Suprapubic skin (tissue), 4 donors: ENCODE measurements at regions not wholly inside any gene's neighbourhood (a gene's known extent, or its start where the extent isn't known, plus 50 kb on each side); places are given as distances from the start of the nearest gene placed in this dataset.

ENCODE experiments used
- DNase-seq, 2 donors: peaks; one replicate each; pipeline ENCODE4 v3.0.0-alpha.2; 2019; ENCODE audit warnings: low spot score in 2 of 2
- H3K27ac ChIP-seq: fragments of 200-600 bp; sonication (generic); one replicate; pipeline ENCODE4 v1.5.1; 2019
- H3K27me3 ChIP-seq: fragments of 200-600 bp; sonication (generic); one replicate; pipeline ENCODE4 v1.5.1; 2019
- H3K36me3 ChIP-seq: fragments of 200-600 bp; sonication (generic); one replicate; pipeline ENCODE4 v1.5.1; 2019
- H3K4me1 ChIP-seq: fragments of 200-600 bp; sonication (generic); one replicate; pipeline ENCODE4 v1.5.1; 2019
- H3K4me3 ChIP-seq: fragments of 200-600 bp; sonication (generic); one replicate; pipeline ENCODE4 v1.5.1; 2019; ENCODE audit warnings: mild to moderate bottlenecking
- H3K9me3 ChIP-seq: fragments of 200-600 bp; sonication (generic); one replicate; pipeline ENCODE4 v1.5.1; 2019
- EP300 ChIP-seq: sonication (generic); formaldehyde crosslinking; IDR thresholded peaks from one replicate; pipeline ENCODE4 v1.6.1; 2017; ENCODE audit warnings: antibody characterized with exemption
- POLR2A ChIP-seq, 2 donors: fragments of 450-650 bp; IDR thresholded peaks; one replicate each; pipeline ENCODE4 v1.6.1; 2017; ENCODE audit warnings: antibody characterized with exemption in 2 of 2, mild to moderate bottlenecking in 2 of 2, moderate library complexity in 2 of 2
- POLR2AphosphoS5 ChIP-seq, 3 donors: sonication (generic); formaldehyde crosslinking; IDR thresholded peaks; one replicate each; pipeline ENCODE4 v1.6.1; 2017; ENCODE audit warnings: antibody characterized with exemption in 3 of 3
- WGBS: methylation state at CpG from one replicate; pipeline ENCODE4 v1.1.5; 2018; 5-methylcytosine and 5-hydroxymethylcytosine counted together
- TF ChIP-seq, protein P1 (sequence below), 2 donors: fragments of 200-600 bp in 1 of 2; fragments of 450-650 bp in 1 of 2; sonication (generic) in 1 of 2; IDR thresholded peaks; one replicate each; pipeline ENCODE4 v1.5.1; 2016 to 2019; ENCODE audit warnings: antibody characterized with exemption in 2 of 2, mild to moderate bottlenecking in 1 of 2, moderate library complexity in 1 of 2

DNA sequence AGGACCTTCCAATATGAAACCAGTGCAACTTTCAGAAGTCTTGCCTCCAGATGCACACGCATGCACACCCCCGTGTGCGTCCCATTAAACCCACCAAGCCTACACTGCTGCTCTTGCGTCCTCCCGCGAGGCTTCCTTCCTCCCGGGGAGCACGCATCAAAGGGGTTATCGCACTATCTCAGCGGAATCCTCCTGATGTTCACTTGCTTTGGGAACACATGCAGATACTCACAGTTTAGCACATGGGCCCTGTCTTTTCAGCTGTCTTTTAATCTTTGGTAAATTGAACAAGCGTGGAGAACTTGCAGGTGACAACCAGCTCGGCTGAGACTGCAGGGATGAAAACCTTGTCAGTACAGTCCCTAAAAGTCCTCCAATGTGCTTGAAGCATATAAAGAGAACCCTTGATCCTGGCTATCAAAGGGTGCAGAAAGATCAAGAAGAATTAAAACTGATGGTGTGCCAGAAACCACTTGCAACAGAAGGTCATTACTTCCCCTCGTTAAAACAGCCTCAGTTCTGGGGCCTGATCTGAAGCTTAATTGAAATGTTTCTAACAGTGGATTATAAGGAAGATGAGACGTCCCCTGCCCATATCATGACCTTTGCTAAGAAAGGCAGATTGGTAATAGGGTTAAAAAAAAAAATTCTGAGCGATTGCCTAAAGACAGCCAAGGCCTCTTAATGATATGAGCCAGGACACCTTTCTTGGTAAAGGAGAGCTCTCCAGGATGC, 149.4 kb upstream of the LMO4 start:
- Histone ChIP-seq H3K36me3 (no peaks in the 10 kb centered on the region), H3K4me1 (no peaks in the 10 kb centered on the region), H3K4me3 (no peak overlapping the region), H3K9me3 (no peaks in the 10 kb centered on the region), H3K27me3 (no peaks in the 10 kb centered on the region), H3K27ac (no peak overlapping the region)
- WGBS, result 83% methylated on average over 15 of the region's 15 CpGs
- TF ChIP-seq POLR2A (IDR thresholded peaks at IDR 0.05) (no peak), POLR2AphosphoS5 (IDR thresholded peaks at IDR 0.05) (no peak), EP300 (no peak)
- TF ChIP-seq, protein P1, sequence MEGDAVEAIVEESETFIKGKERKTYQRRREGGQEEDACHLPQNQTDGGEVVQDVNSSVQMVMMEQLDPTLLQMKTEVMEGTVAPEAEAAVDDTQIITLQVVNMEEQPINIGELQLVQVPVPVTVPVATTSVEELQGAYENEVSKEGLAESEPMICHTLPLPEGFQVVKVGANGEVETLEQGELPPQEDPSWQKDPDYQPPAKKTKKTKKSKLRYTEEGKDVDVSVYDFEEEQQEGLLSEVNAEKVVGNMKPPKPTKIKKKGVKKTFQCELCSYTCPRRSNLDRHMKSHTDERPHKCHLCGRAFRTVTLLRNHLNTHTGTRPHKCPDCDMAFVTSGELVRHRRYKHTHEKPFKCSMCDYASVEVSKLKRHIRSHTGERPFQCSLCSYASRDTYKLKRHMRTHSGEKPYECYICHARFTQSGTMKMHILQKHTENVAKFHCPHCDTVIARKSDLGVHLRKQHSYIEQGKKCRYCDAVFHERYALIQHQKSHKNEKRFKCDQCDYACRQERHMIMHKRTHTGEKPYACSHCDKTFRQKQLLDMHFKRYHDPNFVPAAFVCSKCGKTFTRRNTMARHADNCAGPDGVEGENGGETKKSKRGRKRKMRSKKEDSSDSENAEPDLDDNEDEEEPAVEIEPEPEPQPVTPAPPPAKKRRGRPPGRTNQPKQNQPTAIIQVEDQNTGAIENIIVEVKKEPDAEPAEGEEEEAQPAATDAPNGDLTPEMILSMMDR (IDR thresholded peaks at IDR 0.05), result no peak
- no peak for DNase-seq

GRCh38 chr1:87179851-87180519, 148.7 kb upstream of the LMO4 start:
- Histone ChIP-seq H3K27ac (no peak overlapping the region), H3K9me3 (no peaks in the 10 kb centered on the region), H3K36me3 (no peaks in the 10 kb centered on the region), H3K4me3 (no peak overlapping the region), H3K27me3 (no peaks in the 10 kb centered on the region), H3K4me1 (no peaks in the 10 kb centered on the region)
- WGBS, result 73% methylated on average over 8 of the region's 8 CpGs
- TF ChIP-seq EP300, result no peak
- no peak for TF ChIP-seq POLR2A (IDR thresholded peaks at IDR 0.05)
- TF ChIP-seq, protein P1 (IDR thresholded peaks at IDR 0.05), result no peak
- no peak for TF ChIP-seq POLR2AphosphoS5 (IDR thresholded peaks at IDR 0.05)
- DNase-seq, result no peak

DNA sequence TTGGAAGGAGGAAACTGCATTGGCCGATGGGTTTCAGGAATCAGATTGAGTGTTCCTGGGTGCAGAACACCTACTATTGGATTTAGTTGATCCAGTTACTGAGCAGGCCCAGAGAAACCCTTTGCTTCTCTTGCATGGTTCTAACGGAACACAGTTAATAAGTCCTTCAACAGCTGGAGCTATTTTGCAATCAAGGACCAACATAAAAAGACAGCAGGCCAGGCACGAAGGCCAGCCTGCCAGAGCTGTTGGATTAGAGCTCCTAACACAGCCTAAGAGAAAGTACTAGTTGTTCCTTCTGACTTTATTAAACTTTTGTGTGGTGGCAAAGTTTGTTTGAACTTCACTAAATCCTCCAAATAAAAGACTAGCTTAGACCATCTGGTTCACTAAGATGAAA, 148.0 kb upstream of the LMO4 start:
- Histone ChIP-seq H3K4me3 (no peak overlapping the region), H3K9me3 (no peaks in the 10 kb centered on the region), H3K27ac (no peak overlapping the region), H3K36me3 (no peaks in the 10 kb centered on the region), H3K4me1 (no peaks in the 10 kb centered on the region), H3K27me3 (no peaks in the 10 kb centered on the region)
- DNase-seq, result no peak
- WGBS, result 76% methylated on average over 2 of the region's 3 CpGs
- TF ChIP-seq POLR2A (IDR thresholded peaks at IDR 0.05) (no peak), POLR2AphosphoS5 (IDR thresholded peaks at IDR 0.05) (no peak), EP300 (no peak)
- TF ChIP-seq, protein P1 (IDR thresholded peaks at IDR 0.05), result no peak

GRCh38 chr1:87182611-87183010, 146.1 kb upstream of the LMO4 start:
- TF ChIP-seq POLR2AphosphoS5 (IDR thresholded peaks at IDR 0.05), result no peak
- no peak for TF ChIP-seq POLR2A (IDR thresholded peaks at IDR 0.05)
- no peak for TF ChIP-seq EP300
- TF ChIP-seq, protein P1 (IDR thresholded peaks at IDR 0.05), result no peak

GRCh38 chr1:87185077-87185476, 143.6 kb upstream of the LMO4 start:
- Histone ChIP-seq H3K36me3 (no peaks in the 10 kb centered on the region), H3K9me3 (no peaks in the 10 kb centered on the region), H3K4me1 (no peaks in the 10 kb centered on the region), H3K27ac (no peak overlapping the region), H3K4me3 (no peak overlapping the region), H3K27me3 (no peaks in the 10 kb centered on the region)
- no peak for DNase-seq
- WGBS, result 94% methylated on average over 4 of the region's 4 CpGs
- no peak for TF ChIP-seq POLR2A (IDR thresholded peaks at IDR 0.05)
- TF ChIP-seq, protein P1 (IDR thresholded peaks at IDR 0.05), result no peak
- TF ChIP-seq POLR2AphosphoS5 (IDR thresholded peaks at IDR 0.05), result no peak
- TF ChIP-seq EP300, result no peak

More at GRCh38 chr1:87182611-87183010, 146.1 kb upstream of the LMO4 start:
- Histone ChIP-seq H3K27ac (no peak overlapping the region), H3K9me3 (no peaks in the 10 kb centered on the region), H3K4me3 (no peak overlapping the region), H3K4me1 (no peaks in the 10 kb centered on the region), H3K27me3 (no peaks in the 10 kb centered on the region), H3K36me3 (no peaks in the 10 kb centered on the region)
- DNase-seq, result no peak
